ENCODE measurements at regions not wholly inside any gene's neighbourhood (a gene's known extent, or its start where the extent isn't known, plus 50 kb on each side); places are given as distances from the start of the nearest gene placed in this dataset.
A peak's percentile ranks its signal among the peaks of the same experiment; 100 is the strongest.

- peak; percentile 67; the same call in 1 of the 2 replicates for TF ChIP-seq CBFB (IDR thresholded peaks at IDR 0.05; ENCODE audit: low read depth)
- TF ChIP-seq YY1 (IDR thresholded peaks at IDR 0.05; ENCODE audit: low read depth, low read length): no peak
- no peak for TF ChIP-seq SIX5 (IDR thresholded peaks at IDR 0.05; ENCODE audit: low read depth, low read length, severe bottlenecking)
- TF ChIP-seq CEBPB (IDR thresholded peaks at IDR 0.05; ENCODE audit: borderline replicate concordance in 1 of 2, low read depth in 2 of 2, low read length in 2 of 2): peak in 1 of 2 experiments; percentile 68; a peak in 1 of 4 replicates
- TF ChIP-seq BHLHE40 (IDR thresholded peaks at IDR 0.05; ENCODE audit: borderline replicate concordance in 1 of 2, low read depth in 2 of 2, low read length in 1 of 2): 0 out of 4 replicates have a peak, but pooled peaks of 1 of the 2 experiments have one; percentile 22
- TF ChIP-seq SUPT20H (IDR thresholded peaks at IDR 0.05; ENCODE audit: borderline replicate concordance, control insufficient read depth, low read depth, low read length): no peak
- no peak for TF ChIP-seq NFYA (IDR thresholded peaks at IDR 0.05; ENCODE audit: borderline replicate concordance, low read depth, low read length)
- no peak for TF ChIP-seq RB1 (IDR thresholded peaks at IDR 0.05; ENCODE audit: borderline replicate concordance)
- TF ChIP-seq RELA (IDR thresholded peaks at IDR 0.05; ENCODE audit: borderline replicate concordance, partially characterized antibody): no peak
- no peak for TF ChIP-seq SUZ12 (IDR thresholded peaks at IDR 0.05; ENCODE audit: unreplicated experiment)
Observed at GRCh38 chr1:104987210-104987609, 1237.5 kb downstream of the AMY1C start (continued).

GRCh38 chr1:104989012-104989411, 1239.3 kb downstream of the AMY1C start:
- Histone ChIP-seq H3K4me3 (no peak overlapping the region), H3K4me2 (ENCODE audit: control insufficient read depth, insufficient read depth) (no peak overlapping the region), H2AFZ (ENCODE audit: control insufficient read depth, low read depth, low read length) (no peak overlapping the region), H3K36me3 (ENCODE audit: control insufficient read depth in 2 of 2, insufficient read depth in 2 of 2, low read length in 1 of 2) (no peaks in the 10 kb centered on the region), H3K27me3 (replicated peaks in 1 of 2; ENCODE audit: control insufficient read depth in 2 of 2, insufficient read depth in 2 of 2, low read length in 1 of 2) (no peaks in the 10 kb centered on the region), H3K79me2 (ENCODE audit: control insufficient read depth, insufficient read depth, low read length) (no peaks in the 10 kb centered on the region), H3K9me3 (replicated peaks; ENCODE audit: control insufficient read depth, insufficient read depth, low read length) (no peaks in the 10 kb centered on the region), H4K20me1 (ENCODE audit: control insufficient read depth, insufficient read depth) (no peaks in the 10 kb centered on the region), H3K4me1 (ENCODE audit: control insufficient read depth, insufficient read depth, low read length) (no peaks in the 10 kb centered on the region), H3K27ac (ENCODE audit: control insufficient read depth, insufficient read depth) (no peak overlapping the region), H3K9ac (ENCODE audit: control insufficient read depth, insufficient read depth, low read length) (no peak overlapping the region)
- CTCF ChIA-PET: interaction anchor here (1.0 to 1.5 kb wide), 2 partner anchors 12 to 37 kb away, joined by 4 to 6 read pairs; no protein-coding TSS in a partner anchor
- BruUV-seq (replicated peaks): no TSS peak
- RAD21 ChIA-PET (ENCODE audit: unreplicated experiment): no interaction called here
- SMC1A ChIA-PET (ENCODE audit: uncharacterized antibody, unreplicated experiment): interaction anchor here (1.0 kb wide), 1 partner anchor 20 kb away, joined by 3 read pairs; no protein-coding TSS in a partner anchor
- intact Hi-C loops (cut with micrococcal nuclease; ENCODE audit: unreplicated experiment): no loop called here
- POLR2A ChIA-PET: interaction anchor here (0.6 kb wide), 1 partner anchor 11 kb away, joined by 8 read pairs; no protein-coding TSS in a partner anchor
- WGBS (ENCODE audit: insufficient coverage, insufficient replicate concordance, low lambda C conversion rate, missing lambda C conversion rate): 42% methylated on average over 3 of the region's 3 CpGs
- DNase-seq (ENCODE audit: low read depth, low spot score): no peak
- no peak for ATAC-seq
- FAIRE-seq: no peak
- in situ Hi-C loops (cut with MboI): no loop called here
- TF ChIP-seq BHLHE40 (IDR thresholded peaks at IDR 0.05; ENCODE audit: borderline replicate concordance in 1 of 2, low read depth in 2 of 2, low read length in 1 of 2) (no peak), SMAD1 (IDR thresholded peaks at IDR 0.05; ENCODE audit: low read depth, partially characterized antibody) (no peak), ZZZ3 (IDR thresholded peaks at IDR 0.05; ENCODE audit: control insufficient read depth, insufficient read length, low read depth) (no peak), ZNF217 (IDR thresholded peaks at IDR 0.05) (no peak), MAX (IDR thresholded peaks at IDR 0.05; ENCODE audit: low read depth, low read length) (no peak), RELA (IDR thresholded peaks at IDR 0.05; ENCODE audit: borderline replicate concordance, partially characterized antibody) (no peak), CEBPB (IDR thresholded peaks at IDR 0.05; ENCODE audit: borderline replicate concordance in 1 of 2, low read depth in 2 of 2, low read length in 2 of 2) (no peak), RELB (IDR thresholded peaks at IDR 0.05; ENCODE audit: low read depth) (no peak), PKNOX1 (IDR thresholded peaks at IDR 0.05) (no peak), RAD21 (IDR thresholded peaks at IDR 0.05; ENCODE audit: insufficient read depth, low read depth, low read length) (no peak), NR2C1 (IDR thresholded peaks at IDR 0.05) (no peak), TCF12 (IDR thresholded peaks at IDR 0.05; ENCODE audit: low read depth, low read length) (no peak), NBN (IDR thresholded peaks at IDR 0.05) (no peak), POLR2AphosphoS5 (IDR thresholded peaks at IDR 0.05; ENCODE audit: low read length) (no peak)

Measured in GM12878 (cell line).